ENCODE measurements at regions not wholly inside any gene's neighbourhood (a gene's known extent, or its start where the extent isn't known, plus 50 kb on each side); places are given as distances from the start of the nearest gene placed in this dataset.
A peak's percentile ranks its signal among the peaks of the same experiment; 100 is the strongest.
"Not testable (repeated sequence)": the region's sequence is repeated elsewhere in the genome, so short reads cannot be mapped to it uniquely, and the experiment has no call there.

DNA sequence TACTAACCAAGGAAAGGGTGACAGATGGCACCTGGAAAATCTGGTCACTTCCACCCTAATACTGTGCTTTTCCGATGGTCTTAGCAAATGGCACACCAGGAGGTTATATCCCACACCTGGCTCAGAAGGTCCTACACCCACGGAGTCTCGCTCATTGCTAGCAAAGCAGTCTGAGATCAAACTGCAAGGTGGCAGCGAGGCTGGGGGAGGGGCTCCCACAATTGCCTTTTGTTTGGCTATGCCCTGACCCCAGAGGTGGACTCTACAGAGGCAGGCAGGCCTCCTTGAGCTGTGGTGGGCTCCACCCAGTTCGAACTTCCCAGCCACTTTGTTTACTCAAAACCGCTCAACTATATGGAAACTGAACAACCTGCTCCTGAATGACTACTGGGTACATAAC is 50.3 kb upstream of the UGT2B15 start:
- DNase-seq (ENCODE audit: extremely low read depth in 1 of 11, low read depth in 9 of 11, low spot score in 4 of 11): not testable (repeated sequence)

- DNase-seq (ENCODE audit: extremely low read depth in 1 of 11, low read depth in 9 of 11, low spot score in 4 of 11): no peak
These were observed 54.0 kb upstream of the UGT2B15 start for GRCh38 chr4:68724426-68724825.

GRCh38 chr4:68724922-68725321 is 54.5 kb upstream of the UGT2B15 start:
- no peak for DNase-seq (ENCODE audit: extremely low read depth in 1 of 11, low read depth in 9 of 11, low spot score in 4 of 11)

GRCh38 chr4:68732653-68733466 is 62.4 kb upstream of the UGT2B15 start:
- peak in 2 of 11 donors; percentile 7 to 12 for DNase-seq (ENCODE audit: extremely low read depth in 1 of 11, low read depth in 9 of 11, low spot score in 4 of 11)

- DNase-seq (ENCODE audit: extremely low read depth in 1 of 11, low read depth in 9 of 11, low spot score in 4 of 11): no peak
These were observed 63.6 kb upstream of the UGT2B15 start for GRCh38 chr4:68734095-68734494.

DNA sequence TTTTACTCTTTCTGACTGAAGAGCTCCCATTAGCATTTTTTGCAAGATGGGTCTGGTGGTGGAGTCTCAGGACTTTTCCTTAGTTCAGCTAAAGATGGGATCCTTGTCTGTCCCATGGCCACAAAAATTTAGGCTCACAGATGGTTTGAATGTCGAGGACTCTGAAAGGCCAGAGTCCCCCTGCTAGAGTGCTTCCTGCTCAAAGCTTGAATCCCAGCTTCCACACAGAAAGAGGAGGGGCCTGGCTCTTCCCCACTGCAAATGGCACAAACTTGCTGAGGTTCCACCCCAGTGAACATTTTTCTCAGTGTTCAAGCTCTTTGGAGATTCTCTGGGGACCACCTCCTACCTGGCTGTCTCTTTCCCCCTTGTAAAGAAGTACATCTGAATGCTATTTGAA is 64.7 kb upstream of the UGT2B15 start:
- no peak for DNase-seq (ENCODE audit: extremely low read depth in 1 of 11, low read depth in 9 of 11, low spot score in 4 of 11)

GRCh38 chr4:68736813-68737212 is 66.4 kb upstream of the UGT2B15 start:
- DNase-seq (ENCODE audit: extremely low read depth in 1 of 11, low read depth in 9 of 11, low spot score in 4 of 11): peak in 1 of 11 donors; percentile 12

GRCh38 chr4:68738036-68738435 is 67.6 kb upstream of the UGT2B15 start:
- DNase-seq (ENCODE audit: extremely low read depth in 1 of 11, low read depth in 9 of 11, low spot score in 4 of 11): no peak

DNA sequence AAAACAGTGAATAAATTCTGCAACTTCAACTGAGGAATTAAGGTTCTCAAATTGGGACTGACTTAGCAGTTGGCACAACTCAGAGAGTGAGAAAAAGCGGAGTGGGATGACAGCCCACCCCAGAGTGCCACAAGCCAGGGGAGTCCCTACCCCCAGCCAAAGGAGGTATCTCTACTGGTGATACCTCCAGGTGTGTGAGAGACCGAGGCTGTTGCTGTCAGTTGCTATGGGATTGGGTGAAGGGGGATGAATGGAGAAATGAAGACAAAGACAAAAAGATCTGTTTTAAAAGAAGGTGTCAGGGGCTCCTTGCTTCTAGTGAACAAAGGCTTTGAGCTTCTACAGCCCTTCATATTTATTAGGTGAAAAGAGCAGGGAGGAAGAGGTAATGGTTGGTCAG is 71.4 kb upstream of the UGT2B10 start:
- no peak for DNase-seq (ENCODE audit: extremely low read depth in 1 of 11, low read depth in 9 of 11, low spot score in 4 of 11)

GRCh38 chr4:68748181-68748991 is 67.4 kb upstream of the UGT2B10 start:
- no peak for DNase-seq (ENCODE audit: extremely low read depth in 1 of 11, low read depth in 9 of 11, low spot score in 4 of 11)

DNA sequence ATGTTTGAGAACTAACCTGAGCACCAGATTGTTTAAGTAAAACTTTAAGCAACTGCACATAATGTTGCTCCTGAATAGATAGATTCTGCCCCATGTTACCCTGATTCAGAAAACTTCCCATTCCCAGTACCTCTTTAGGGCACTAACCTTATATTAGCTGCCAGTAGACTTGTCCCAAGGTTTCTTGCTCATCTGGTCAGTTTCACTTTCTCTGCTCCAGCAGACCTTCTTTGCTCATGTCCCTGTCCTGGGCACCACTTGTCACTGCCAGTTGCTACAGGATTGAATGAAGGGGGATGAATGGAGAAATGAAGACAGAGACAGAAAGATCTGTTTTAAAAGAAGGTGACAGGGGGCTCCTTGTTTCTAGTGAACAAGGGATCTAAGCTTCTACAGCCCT is 65.2 kb upstream of the UGT2B10 start:
- DNase-seq (ENCODE audit: extremely low read depth in 1 of 11, low read depth in 9 of 11, low spot score in 4 of 11): no peak

DNA sequence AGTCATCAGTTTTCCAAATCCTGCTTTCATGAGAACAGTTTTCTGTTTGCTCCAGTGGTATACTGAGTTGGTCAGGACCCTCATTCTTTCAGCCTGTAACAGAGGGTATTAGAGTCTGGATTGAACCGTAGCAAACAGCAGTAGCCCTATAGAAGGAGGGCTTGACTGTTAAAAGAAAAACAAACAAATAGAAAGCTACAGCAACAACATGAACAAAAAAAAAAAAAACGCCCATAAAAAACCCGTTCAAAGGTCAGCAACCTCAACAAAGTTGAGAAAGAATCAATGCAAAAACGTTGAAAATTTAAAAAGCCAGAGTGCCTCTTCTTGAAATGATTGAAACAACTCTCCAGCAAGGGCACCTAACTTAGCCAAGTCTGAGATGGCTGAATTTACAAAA is 64.7 kb upstream of the UGT2B10 start:
- DNase-seq (ENCODE audit: extremely low read depth in 1 of 11, low read depth in 9 of 11, low spot score in 4 of 11): no peak

DNA sequence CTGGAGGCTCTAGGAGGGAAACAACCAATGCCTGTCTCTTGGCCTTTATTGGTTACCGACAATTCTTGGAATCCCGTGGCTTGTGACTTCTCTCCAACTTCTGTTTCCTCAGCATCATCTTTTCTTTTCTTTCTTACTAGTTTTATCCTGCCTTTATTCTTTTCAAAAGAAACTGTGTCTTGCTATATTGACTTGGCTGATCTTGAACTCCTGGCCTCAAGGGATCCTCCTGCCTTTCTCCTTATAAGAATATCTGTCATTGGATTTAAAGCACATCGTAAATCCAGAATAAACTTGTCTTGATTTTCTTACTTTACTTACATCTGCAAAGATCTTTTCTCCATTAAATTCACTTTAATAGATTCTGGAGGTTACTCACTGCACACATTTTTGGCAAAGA is 49.9 kb upstream of the UGT2B10 start:
- DNase-seq (ENCODE audit: extremely low read depth in 1 of 11, low read depth in 9 of 11, low spot score in 4 of 11): no peak

Data from renal cortex interstitium (tissue), 11 donors.